ENCODE measurements at regions not wholly inside any gene's neighbourhood (a gene's known extent, or its start where the extent isn't known, plus 50 kb on each side); places are given as distances from the start of the nearest gene placed in this dataset.
"Not testable (repeated sequence)": the region's sequence is repeated elsewhere in the genome, so short reads cannot be mapped to it uniquely, and the experiment has no call there.

DNA sequence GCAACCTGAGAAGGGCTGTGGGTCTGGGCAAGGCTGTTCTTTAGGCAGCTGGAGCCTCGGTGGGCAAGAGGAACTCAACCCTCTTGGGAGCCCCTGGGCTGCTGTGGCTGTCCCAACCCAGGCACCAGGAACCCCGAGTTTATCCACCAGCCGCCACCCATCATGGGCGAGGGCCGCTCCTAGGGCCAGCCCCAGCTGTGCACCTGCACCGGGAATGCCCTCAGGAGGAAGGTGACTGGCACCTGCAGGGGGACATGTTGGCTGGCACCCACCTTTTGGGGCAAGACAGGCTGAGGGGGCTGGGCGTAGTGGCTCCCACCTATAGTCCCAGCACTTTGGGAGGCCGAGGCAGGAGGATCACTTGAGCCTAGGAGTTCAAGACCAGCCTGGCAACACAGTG is 393.8 kb upstream of the ZNF722 start:
- dilution Hi-C loops (cut with MboI; ENCODE audit: extremely low pct_ligation_motif_present, low sequenced_read_pairs), result not testable (repeated sequence)

DNA sequence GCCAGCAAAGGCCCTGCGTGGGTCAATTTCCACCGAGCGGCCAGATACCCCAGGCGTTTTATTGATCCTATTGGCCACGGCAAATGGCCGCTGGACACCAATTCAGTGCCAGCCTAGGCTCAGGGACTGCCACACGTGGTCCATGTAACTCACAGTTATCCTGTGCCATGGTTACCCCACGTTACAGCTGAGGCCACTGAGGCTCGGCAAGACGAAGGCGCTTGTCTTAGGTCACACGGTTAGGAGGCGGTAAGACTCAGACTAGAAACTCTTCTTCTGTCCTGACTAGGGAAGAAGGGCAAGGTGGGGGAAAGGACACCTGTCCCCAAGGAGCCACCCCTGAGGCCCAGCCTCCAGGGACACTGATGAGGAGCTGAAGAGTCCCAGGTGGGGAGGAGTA is 381.1 kb upstream of the ZNF722 start:
- H3K27me3 ChIP-seq (ENCODE audit: control insufficient read depth in 2 of 2, insufficient read depth in 2 of 2, low read length in 2 of 2); CTCF ChIA-PET; H4K20me1 ChIP-seq (replicated peaks; ENCODE audit: control insufficient read depth, extremely low read depth, insufficient read depth, low read length); H3K4me1 ChIP-seq (ENCODE audit: control insufficient read depth, extremely low read depth, insufficient read depth, low read length); H3K9me1 ChIP-seq (replicated peaks; ENCODE audit: control insufficient read depth, extremely low read depth, insufficient read depth, low read length); H3K9ac ChIP-seq (replicated peaks; ENCODE audit: extremely low read depth, insufficient read depth, low read length); POLR2A ChIA-PET; H3K9me3 ChIP-seq (replicated peaks; ENCODE audit: control insufficient read depth, insufficient read depth, low read length); H3K4me2 ChIP-seq (ENCODE audit: insufficient read depth, low read length); H3K27ac ChIP-seq (ENCODE audit: insufficient read depth, low read depth, low read length); H2AFZ ChIP-seq (ENCODE audit: low read depth, low read length); FAIRE-seq; DNase-seq (ENCODE audit: low read depth, low spot score); H3K79me2 ChIP-seq (ENCODE audit: control insufficient read depth, insufficient read depth, low read length); intact Hi-C loops (cut with micrococcal nuclease); H3K36me3 ChIP-seq (ENCODE audit: control insufficient read depth in 2 of 2, extremely low read depth in 1 of 2, insufficient read depth in 2 of 2, low read length in 2 of 2); H3K4me3 ChIP-seq (replicated peaks in 1 of 3; ENCODE audit: insufficient read depth in 1 of 3, low read depth in 1 of 3, low read length in 3 of 3); BruUV-seq (replicated peaks); dilution Hi-C loops (cut with MboI; ENCODE audit: extremely low pct_ligation_motif_present, low sequenced_read_pairs): not testable (repeated sequence)

More for the DNA sequence above, 393.8 kb upstream of the ZNF722 start:
- DNase-seq (ENCODE audit: low read depth, low spot score); H3K9me1 ChIP-seq (replicated peaks; ENCODE audit: control insufficient read depth, extremely low read depth, insufficient read depth, low read length); H3K27ac ChIP-seq (ENCODE audit: insufficient read depth, low read depth, low read length); H2AFZ ChIP-seq (ENCODE audit: low read depth, low read length); intact Hi-C loops (cut with micrococcal nuclease); H3K4me2 ChIP-seq (ENCODE audit: insufficient read depth, low read length); BruUV-seq (replicated peaks); H3K4me1 ChIP-seq (ENCODE audit: control insufficient read depth, extremely low read depth, insufficient read depth, low read length); H3K4me3 ChIP-seq (replicated peaks in 1 of 3; ENCODE audit: insufficient read depth in 1 of 3, low read depth in 1 of 3, low read length in 3 of 3); FAIRE-seq; H3K9me3 ChIP-seq (replicated peaks; ENCODE audit: control insufficient read depth, insufficient read depth, low read length); H3K27me3 ChIP-seq (ENCODE audit: control insufficient read depth in 2 of 2, insufficient read depth in 2 of 2, low read length in 2 of 2); H3K9ac ChIP-seq (replicated peaks; ENCODE audit: extremely low read depth, insufficient read depth, low read length); H3K79me2 ChIP-seq (ENCODE audit: control insufficient read depth, insufficient read depth, low read length); H3K36me3 ChIP-seq (ENCODE audit: control insufficient read depth in 2 of 2, extremely low read depth in 1 of 2, insufficient read depth in 2 of 2, low read length in 2 of 2); POLR2A ChIA-PET; CTCF ChIA-PET; H4K20me1 ChIP-seq (replicated peaks; ENCODE audit: control insufficient read depth, extremely low read depth, insufficient read depth, low read length): not testable (repeated sequence)

DNA sequence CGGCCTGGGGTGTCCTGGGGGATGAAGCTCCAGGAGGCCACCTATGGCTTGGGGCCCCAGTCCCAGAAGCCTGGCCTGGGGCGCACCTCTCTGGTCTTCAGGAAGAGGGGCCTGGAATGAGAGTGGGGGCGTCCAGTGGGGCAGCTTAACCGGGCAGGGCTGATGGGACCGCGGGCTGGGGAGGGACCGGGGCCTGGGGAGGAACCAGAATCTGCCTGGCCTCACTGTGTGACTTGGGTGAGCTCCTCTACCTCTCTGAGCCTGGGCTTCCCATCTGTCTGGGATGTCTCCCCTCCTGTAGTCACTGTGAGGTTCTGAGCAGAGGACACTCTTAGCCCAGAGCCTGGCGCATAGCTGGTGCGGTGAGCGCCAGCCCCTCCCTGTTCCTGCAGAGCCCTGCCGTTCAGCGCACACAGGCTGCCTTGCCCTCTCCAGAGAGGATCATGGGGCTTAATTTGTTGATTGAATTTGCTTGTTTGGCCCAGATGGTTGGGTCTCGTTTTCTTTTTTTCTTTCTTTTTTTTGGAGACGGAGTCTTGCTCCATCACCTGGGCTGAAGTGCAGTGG is 378.4 kb upstream of the ZNF722 start:
- FAIRE-seq; dilution Hi-C loops (cut with MboI; ENCODE audit: extremely low pct_ligation_motif_present, low sequenced_read_pairs); CTCF ChIA-PET; H3K4me3 ChIP-seq (replicated peaks in 1 of 3; ENCODE audit: insufficient read depth in 1 of 3, low read depth in 1 of 3, low read length in 3 of 3); H3K4me2 ChIP-seq (ENCODE audit: insufficient read depth, low read length); DNase-seq (ENCODE audit: low read depth, low spot score); H3K27me3 ChIP-seq (ENCODE audit: control insufficient read depth in 2 of 2, insufficient read depth in 2 of 2, low read length in 2 of 2); H3K4me1 ChIP-seq (ENCODE audit: control insufficient read depth, extremely low read depth, insufficient read depth, low read length); H2AFZ ChIP-seq (ENCODE audit: low read depth, low read length); H3K36me3 ChIP-seq (ENCODE audit: control insufficient read depth in 2 of 2, extremely low read depth in 1 of 2, insufficient read depth in 2 of 2, low read length in 2 of 2); H3K27ac ChIP-seq (ENCODE audit: insufficient read depth, low read depth, low read length); H3K9ac ChIP-seq (replicated peaks; ENCODE audit: extremely low read depth, insufficient read depth, low read length); H3K9me3 ChIP-seq (replicated peaks; ENCODE audit: control insufficient read depth, insufficient read depth, low read length); POLR2A ChIA-PET; intact Hi-C loops (cut with micrococcal nuclease); H4K20me1 ChIP-seq (replicated peaks; ENCODE audit: control insufficient read depth, extremely low read depth, insufficient read depth, low read length); BruUV-seq (replicated peaks); H3K9me1 ChIP-seq (replicated peaks; ENCODE audit: control insufficient read depth, extremely low read depth, insufficient read depth, low read length); H3K79me2 ChIP-seq (ENCODE audit: control insufficient read depth, insufficient read depth, low read length): not testable (repeated sequence)

DNA sequence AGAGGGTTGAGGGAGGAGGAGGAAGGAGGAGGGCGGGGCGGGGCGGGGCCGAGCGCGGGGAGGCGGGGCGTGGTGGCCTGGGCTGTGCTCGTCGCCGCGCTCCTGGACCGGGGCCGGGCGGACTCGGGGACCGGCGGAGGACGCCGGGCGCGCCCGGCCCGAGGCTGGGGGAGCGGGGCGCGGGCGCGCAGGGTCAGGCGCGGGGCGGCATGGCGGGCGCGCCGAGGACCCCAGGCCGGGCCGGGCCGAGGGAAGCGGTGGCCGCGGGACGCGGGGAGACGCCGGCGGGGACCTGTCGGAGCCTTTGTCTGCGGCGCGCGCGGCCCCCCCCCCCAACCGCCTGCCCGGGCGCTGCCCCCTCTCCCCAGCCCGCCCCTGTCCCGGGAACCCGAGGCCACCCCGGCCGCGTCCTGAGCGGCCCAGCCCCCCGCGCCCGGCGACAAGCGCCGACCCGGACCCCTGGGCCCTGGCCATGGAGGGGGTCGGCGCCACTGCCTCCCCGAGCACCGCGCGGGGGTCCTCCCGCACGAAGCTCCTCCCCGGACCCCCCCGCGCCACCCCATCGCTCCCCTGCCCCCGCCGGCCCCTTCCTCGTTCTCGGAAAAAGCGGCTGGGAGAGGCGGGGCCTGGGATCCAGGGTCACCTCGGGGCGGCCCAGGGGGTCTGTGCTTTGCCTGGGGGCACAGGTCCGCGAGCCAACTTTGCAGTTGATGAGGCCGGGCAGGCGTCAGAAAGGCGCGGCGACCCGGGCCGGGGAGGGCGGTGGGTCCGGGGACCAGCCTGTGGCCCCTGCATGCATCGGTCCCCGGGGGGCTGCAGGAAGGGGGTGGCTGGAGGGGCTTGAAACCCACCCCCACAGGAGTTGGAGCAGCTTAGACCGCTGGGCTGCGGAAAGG is 370.8 kb upstream of the ZNF722 start:
- H3K9me3 ChIP-seq (replicated peaks; ENCODE audit: control insufficient read depth, insufficient read depth, low read length); dilution Hi-C loops (cut with MboI; ENCODE audit: extremely low pct_ligation_motif_present, low sequenced_read_pairs); CTCF ChIA-PET; H3K27ac ChIP-seq (ENCODE audit: insufficient read depth, low read depth, low read length); H3K9ac ChIP-seq (replicated peaks; ENCODE audit: extremely low read depth, insufficient read depth, low read length); intact Hi-C loops (cut with micrococcal nuclease); DNase-seq (ENCODE audit: low read depth, low spot score); FAIRE-seq; POLR2A ChIA-PET; H3K4me2 ChIP-seq (ENCODE audit: insufficient read depth, low read length); H3K36me3 ChIP-seq (ENCODE audit: control insufficient read depth in 2 of 2, extremely low read depth in 1 of 2, insufficient read depth in 2 of 2, low read length in 2 of 2); H3K9me1 ChIP-seq (replicated peaks; ENCODE audit: control insufficient read depth, extremely low read depth, insufficient read depth, low read length); H3K4me3 ChIP-seq (replicated peaks in 1 of 3; ENCODE audit: insufficient read depth in 1 of 3, low read depth in 1 of 3, low read length in 3 of 3); H3K4me1 ChIP-seq (ENCODE audit: control insufficient read depth, extremely low read depth, insufficient read depth, low read length); H2AFZ ChIP-seq (ENCODE audit: low read depth, low read length); H3K79me2 ChIP-seq (ENCODE audit: control insufficient read depth, insufficient read depth, low read length); H4K20me1 ChIP-seq (replicated peaks; ENCODE audit: control insufficient read depth, extremely low read depth, insufficient read depth, low read length); BruUV-seq (replicated peaks); H3K27me3 ChIP-seq (ENCODE audit: control insufficient read depth in 2 of 2, insufficient read depth in 2 of 2, low read length in 2 of 2): not testable (repeated sequence)

Data from endothelial cell of umbilical vein (primary cell).